GM12892 (cell line): ENCODE measurements at regions not wholly inside any gene's neighbourhood (a gene's known extent, or its start where the extent isn't known, plus 50 kb on each side); places are given as distances from the start of the nearest gene placed in this dataset.

ENCODE experiments used
- POLR2A ChIP-seq: IDR thresholded peaks from 2 replicates; pipeline ENCODE4 v1.6.1; 2011; ENCODE audit warnings: low read depth, low read length, control low read depth
- POLR2AphosphoS5 ChIP-seq: IDR thresholded peaks from 2 replicates; pipeline ENCODE4 v1.6.1; 2011; ENCODE audit warnings: low read depth, low read length, control low read depth

GRCh38 chr5:106269252-106269843, 1401.4 kb downstream of the EFNA5 start:
- TF ChIP-seq POLR2A (no peak), POLR2AphosphoS5 (no peak)
